ENCODE measurements at regions not wholly inside any gene's neighbourhood (a gene's known extent, or its start where the extent isn't known, plus 50 kb on each side); places are given as distances from the start of the nearest gene placed in this dataset.
"Not testable (repeated sequence)": the region's sequence is repeated elsewhere in the genome, so short reads cannot be mapped to it uniquely, and the experiment has no call there.

GRCh38 chr2:87573386-87574192 is 174.3 kb upstream of the PLGLB2 start:
- not testable (repeated sequence) for DNase-seq (ENCODE audit: low read depth); H3K4me3 ChIP-seq (ENCODE audit: control insufficient read depth, low read depth, low read length)

DNA sequence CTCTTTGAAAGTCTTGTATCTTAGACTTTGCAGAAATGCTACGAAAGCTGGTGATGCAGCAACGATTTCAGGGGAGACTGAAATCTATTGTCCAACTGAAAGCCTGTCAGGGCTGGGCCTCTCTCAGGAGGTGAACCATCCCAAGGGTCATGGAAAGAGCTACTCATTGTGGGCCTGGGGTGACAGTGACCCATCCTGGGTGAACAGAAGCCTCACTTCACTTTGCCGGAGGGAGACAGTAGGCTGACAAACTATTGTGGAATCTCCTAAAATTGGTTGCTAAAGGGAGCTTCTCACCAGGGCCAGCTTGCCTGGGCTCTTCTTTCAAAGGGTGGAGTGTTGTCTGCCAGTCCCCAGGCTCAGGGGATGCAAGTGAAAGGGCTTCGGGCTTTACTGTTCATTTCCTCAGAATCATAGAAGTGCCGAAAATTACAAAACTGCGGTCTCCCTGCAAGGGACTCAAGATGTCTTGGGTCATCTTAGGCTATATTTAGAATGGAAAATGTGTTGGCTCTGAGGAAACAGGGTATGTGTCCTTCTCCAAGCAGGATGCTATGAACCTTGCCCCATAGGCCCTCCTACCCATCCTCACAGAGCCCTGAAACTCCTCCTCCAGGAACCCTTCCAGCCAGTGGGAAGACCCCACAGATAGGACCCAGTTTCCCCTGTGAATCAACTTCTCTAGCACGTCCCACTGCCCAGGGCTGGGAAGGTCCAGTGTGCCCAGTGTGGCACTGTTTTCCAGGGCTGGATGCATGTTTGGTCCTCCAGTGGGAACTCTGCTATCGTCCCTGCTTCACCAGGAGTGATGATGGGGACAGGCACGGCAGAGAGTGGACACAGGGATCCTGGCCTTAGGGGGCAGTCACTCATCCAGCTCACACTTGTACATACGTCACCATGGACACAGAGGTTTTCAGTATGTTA is 173.4 kb upstream of the PLGLB2 start:
- not testable (repeated sequence) for DNase-seq (ENCODE audit: low read depth); H3K4me3 ChIP-seq (ENCODE audit: control insufficient read depth, low read depth, low read length)

DNA sequence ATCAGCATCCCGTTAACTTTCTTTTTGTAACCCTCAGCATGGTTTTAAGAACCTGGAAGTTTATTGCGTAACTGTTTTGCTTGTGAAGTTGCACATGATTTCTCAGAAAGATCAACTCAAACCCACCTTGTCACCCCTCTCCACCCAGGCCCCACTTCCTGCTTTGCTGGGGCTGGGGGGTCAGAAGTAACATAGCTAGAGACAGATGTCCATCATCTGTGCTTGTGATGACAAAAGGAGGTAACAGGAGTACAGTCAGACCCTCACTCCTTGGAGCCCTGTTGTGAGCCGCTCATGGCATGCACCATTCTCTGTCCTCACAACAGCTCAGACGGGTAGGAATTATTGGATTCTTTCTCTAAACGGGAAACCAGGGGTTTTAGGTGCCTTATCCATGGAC is 172.7 kb upstream of the PLGLB2 start:
- H3K4me3 ChIP-seq (ENCODE audit: control insufficient read depth, low read depth, low read length); DNase-seq (ENCODE audit: low read depth): not testable (repeated sequence)

DNA sequence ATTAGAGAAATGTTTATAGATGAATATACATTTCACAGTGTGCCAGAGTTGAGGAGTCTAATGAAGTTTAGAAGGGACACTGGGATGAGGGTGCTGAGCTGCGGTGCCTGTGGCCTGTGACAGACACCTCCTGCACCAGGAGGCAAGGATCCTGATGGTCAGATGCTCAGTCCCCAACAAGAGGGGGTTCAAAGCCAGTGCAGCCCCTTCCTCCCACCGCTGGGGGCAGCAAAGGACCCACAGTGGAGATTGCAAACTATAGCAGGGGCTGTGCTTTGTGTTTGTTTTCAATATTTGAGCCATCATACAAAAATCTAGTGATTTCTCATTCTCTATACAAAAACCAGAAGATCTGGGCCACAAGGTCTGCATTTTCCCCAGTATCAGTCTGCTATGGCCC is 170.5 kb upstream of the PLGLB2 start:
- not testable (repeated sequence) for DNase-seq (ENCODE audit: low read depth); H3K4me3 ChIP-seq (ENCODE audit: control insufficient read depth, low read depth, low read length)

DNA sequence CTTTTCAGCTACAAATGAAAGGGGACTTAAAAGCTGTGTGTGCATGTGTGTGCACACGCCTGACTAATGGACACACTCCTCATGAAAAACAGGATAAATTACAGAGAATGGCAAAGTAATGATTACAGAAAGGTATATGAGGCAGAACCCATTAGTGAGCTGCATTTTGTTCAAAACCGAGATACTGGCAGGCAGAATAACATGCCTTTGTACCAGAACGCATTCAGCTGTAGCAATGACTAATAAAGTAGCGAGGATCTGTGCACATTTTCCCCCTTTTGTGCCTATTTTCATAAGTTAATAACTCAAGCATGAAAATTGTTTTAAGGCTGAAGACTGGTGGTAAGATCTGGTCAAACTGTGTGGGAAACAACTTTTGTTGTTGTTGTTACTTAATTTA is 165.7 kb upstream of the PLGLB2 start:
- DNase-seq (ENCODE audit: low read depth); H3K4me3 ChIP-seq (ENCODE audit: control insufficient read depth, low read depth, low read length): not testable (repeated sequence)

DNA sequence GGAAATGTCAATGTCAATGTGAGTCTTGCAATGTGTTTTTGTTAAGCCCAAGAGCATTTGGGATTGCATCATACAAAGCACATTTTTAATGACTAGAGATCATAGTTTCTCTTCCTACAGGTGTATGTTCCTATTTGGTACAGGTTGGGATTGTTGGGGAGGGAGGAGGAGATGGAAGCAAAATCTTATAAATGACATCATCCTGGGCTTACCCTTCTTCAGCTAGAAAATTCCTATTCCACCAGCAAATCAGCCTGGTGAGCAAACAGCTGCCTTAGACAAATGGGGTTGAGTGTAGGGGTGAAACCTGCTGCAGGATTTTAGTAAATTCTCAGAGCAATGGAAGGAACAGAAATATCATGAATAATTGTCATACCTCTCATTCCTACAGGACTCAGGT is 165.3 kb upstream of the PLGLB2 start:
- not testable (repeated sequence) for DNase-seq (ENCODE audit: low read depth)

GRCh38 chr2:87583370-87583769 is 164.5 kb upstream of the PLGLB2 start:
- not testable (repeated sequence) for DNase-seq (ENCODE audit: low read depth); H3K4me3 ChIP-seq (ENCODE audit: control insufficient read depth, low read depth, low read length)

More for the DNA sequence above, 165.3 kb upstream of the PLGLB2 start:
- H3K4me3 ChIP-seq (ENCODE audit: control insufficient read depth, low read depth, low read length): not testable (repeated sequence)

- not testable (repeated sequence) for DNase-seq (ENCODE audit: low read depth); H3K4me3 ChIP-seq (ENCODE audit: control insufficient read depth, low read depth, low read length)
Measured at GRCh38 chr2:87583803-87584202, 164.1 kb upstream of the PLGLB2 start.

DNA sequence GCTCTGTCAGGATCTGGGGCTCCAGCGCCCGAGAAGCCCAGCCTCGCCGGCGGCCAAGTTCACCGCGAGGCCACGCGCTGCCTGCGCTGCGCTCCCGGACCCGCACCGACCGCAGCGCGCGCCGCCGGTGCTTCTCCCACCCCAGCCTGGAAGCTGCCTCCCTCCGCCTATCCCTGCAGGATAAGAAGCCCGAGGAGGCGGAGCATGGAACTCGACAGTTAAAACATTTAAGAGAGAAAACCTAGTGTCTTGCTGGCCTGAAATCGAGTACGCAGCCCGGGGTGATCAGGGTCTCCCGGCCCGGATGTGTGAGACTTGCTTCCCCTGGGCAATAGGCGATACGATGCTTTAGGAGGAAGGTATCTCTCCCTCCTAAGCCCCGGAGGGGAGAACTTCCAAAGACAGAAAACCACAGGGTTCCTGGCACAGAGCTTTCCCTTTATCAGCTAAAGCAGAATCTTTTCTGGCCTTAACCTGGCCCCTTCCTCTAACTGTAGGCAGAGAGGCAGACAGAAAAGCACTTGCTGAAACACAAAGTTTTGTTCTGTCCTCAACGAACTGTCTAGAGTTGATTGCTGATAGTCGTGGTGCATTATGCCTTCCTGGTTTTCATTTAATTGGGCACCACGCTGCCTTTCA is 163.5 kb upstream of the PLGLB2 start:
- H3K4me3 ChIP-seq (ENCODE audit: control insufficient read depth, low read depth, low read length): not testable (repeated sequence)

DNA sequence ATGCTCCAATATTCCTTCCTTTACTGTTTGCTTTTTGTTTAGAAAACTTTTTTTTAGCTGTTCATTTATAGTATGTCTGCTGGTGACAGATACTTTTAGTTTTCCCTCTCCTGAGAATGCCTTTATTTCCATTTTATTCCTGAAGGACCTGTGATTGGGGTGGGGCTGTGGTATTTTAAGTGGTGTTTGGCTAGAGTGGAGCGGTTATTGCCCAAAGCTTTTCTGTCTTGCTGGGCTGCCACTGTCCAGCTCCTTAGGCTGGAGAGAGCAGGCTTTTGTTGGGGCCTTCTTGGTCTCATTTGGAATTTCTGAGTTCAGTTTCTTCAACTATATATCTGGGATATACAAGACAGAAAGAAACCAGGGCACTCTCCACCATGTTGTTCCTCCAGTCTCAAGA is 160.0 kb upstream of the PLGLB2 start:
- not testable (repeated sequence) for H3K4me3 ChIP-seq (ENCODE audit: control insufficient read depth, low read depth, low read length); DNase-seq (ENCODE audit: low read depth)

More for the DNA sequence above, 163.5 kb upstream of the PLGLB2 start:
- DNase-seq (ENCODE audit: low read depth): not testable (repeated sequence)

DNA sequence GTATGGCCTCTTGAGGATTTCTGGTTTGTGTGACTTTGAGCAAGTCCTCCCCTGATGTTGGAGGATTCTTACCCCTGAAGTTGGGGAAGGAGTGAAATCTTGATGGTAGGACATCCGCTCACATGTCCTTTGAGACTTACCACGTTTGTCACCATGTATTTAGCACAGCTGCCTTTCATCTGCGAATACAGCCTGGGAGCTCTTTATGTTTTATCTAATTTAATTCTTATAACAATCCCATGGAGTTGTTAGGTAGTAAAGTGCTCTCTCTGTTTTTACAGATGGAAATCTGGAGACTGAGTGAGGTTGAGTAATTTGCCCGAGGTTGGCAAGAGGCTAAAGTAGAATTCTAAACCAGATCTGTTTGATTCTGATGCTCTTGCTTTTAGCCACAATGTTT is 154.9 kb upstream of the PLGLB2 start:
- DNase-seq (ENCODE audit: low read depth); H3K4me3 ChIP-seq (ENCODE audit: control insufficient read depth, low read depth, low read length): not testable (repeated sequence)

- DNase-seq (ENCODE audit: low read depth); H3K4me3 ChIP-seq (ENCODE audit: control insufficient read depth, low read depth, low read length): not testable (repeated sequence)
Measured at GRCh38 chr2:87593784-87594610, 153.9 kb upstream of the PLGLB2 start.

- DNase-seq (ENCODE audit: low read depth); H3K4me3 ChIP-seq (ENCODE audit: control insufficient read depth, low read depth, low read length): not testable (repeated sequence)
Measured at GRCh38 chr2:87594611-87594992, 153.3 kb upstream of the PLGLB2 start.

DNA sequence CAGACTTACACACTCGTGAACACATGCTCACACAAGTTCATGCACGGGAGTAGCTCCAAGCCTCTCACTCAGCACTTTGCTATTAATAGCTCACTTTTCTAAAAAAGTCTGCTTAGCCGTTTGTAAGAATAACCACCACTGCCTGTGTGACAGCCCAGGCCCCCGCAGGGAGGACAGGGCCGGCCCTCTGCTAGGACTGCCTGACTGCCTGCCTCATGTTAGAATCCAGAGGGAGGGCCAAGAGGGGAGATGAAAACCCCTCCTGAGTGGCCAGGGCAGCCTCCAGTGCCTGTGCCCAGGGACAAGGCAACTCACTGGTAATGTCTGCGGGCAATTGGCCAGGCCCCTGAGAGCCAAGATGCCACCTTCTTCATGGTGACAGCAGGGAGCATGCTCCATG is 152.9 kb upstream of the PLGLB2 start:
- DNase-seq (ENCODE audit: low read depth); H3K4me3 ChIP-seq (ENCODE audit: control insufficient read depth, low read depth, low read length): not testable (repeated sequence)

- DNase-seq (ENCODE audit: low read depth); H3K4me3 ChIP-seq (ENCODE audit: control insufficient read depth, low read depth, low read length): not testable (repeated sequence)
Measured at GRCh38 chr2:87600961-87601360, 146.9 kb upstream of the PLGLB2 start.

DNA sequence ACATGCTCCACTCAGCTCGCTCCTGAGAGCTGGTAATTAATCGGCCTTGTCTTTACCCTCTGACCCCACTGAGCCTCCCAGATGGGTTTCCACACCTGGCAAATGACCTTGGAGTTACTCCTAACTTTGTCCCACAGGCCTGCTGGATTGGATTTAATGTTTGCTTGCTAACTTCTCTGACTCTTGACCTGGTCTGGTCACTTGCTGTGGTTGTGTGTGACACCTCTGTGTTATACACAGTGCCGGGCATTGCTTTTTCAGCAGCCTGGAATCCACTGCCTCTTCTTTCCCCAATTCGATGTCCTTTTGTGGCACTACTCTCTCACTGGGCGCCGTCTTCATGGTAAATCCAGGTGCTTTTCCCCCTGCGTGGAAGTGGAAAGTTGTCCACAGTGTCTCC is 145.8 kb upstream of the PLGLB2 start:
- H3K4me3 ChIP-seq (ENCODE audit: control insufficient read depth, low read depth, low read length); DNase-seq (ENCODE audit: low read depth): not testable (repeated sequence)

GRCh38 chr2:87602728-87603127 is 145.2 kb upstream of the PLGLB2 start:
- not testable (repeated sequence) for DNase-seq (ENCODE audit: low read depth); H3K4me3 ChIP-seq (ENCODE audit: control insufficient read depth, low read depth, low read length)
